ENCODE measurements at regions not wholly inside any gene's neighbourhood (a gene's known extent, or its start where the extent isn't known, plus 50 kb on each side); places are given as distances from the start of the nearest gene placed in this dataset.

GRCh38 chr16:79473456-79473855 is 127.1 kb downstream of the MAF start (continued):
- TF ChIP-seq BRF2 (CRISPR knock-in tag; IDR thresholded peaks at IDR 0.05) = no peak
- no peak for TF ChIP-seq ZBTB21 (CRISPR knock-in tag; IDR thresholded peaks at IDR 0.05)
- no peak for TF ChIP-seq THAP7 (CRISPR knock-in tag; IDR thresholded peaks at IDR 0.05)
- no peak for TF ChIP-seq ZXDC (CRISPR knock-in tag; IDR thresholded peaks at IDR 0.05)
- TF ChIP-seq ZKSCAN8 (CRISPR knock-in tag; IDR thresholded peaks at IDR 0.05; ENCODE audit: borderline replicate concordance) = no peak
- no peak for TF ChIP-seq ZNF784 (CRISPR knock-in tag; IDR thresholded peaks at IDR 0.05; ENCODE audit: borderline replicate concordance)
- TF ChIP-seq KDM3A (CRISPR knock-in tag; IDR thresholded peaks at IDR 0.05; ENCODE audit: low read depth) = no peak
- TF ChIP-seq ZSCAN29 (CRISPR knock-in tag; conservative IDR thresholded peaks at IDR 0.05) = no peak
- no peak for TF ChIP-seq TRIM22 (IDR thresholded peaks at IDR 0.05)
